ENCODE measurements at regions not wholly inside any gene's neighbourhood (a gene's known extent, or its start where the extent isn't known, plus 50 kb on each side); places are given as distances from the start of the nearest gene placed in this dataset.
A peak's percentile ranks its signal among the peaks of the same experiment; 100 is the strongest.

GRCh38 chr10:118118716-118119115 is 72.0 kb upstream of the RAB11FIP2 start:
- Histone ChIP-seq H3K27ac (no peak overlapping the region), H3K9me3 (no peaks in the 10 kb centered on the region), H3K4me1 (no peaks in the 10 kb centered on the region), H3K36me3 (no peaks in the 10 kb centered on the region), H3K27me3 (no peaks in the 10 kb centered on the region), H3K4me3 (no peak overlapping the region)
- TF ChIP-seq, protein P1, sequence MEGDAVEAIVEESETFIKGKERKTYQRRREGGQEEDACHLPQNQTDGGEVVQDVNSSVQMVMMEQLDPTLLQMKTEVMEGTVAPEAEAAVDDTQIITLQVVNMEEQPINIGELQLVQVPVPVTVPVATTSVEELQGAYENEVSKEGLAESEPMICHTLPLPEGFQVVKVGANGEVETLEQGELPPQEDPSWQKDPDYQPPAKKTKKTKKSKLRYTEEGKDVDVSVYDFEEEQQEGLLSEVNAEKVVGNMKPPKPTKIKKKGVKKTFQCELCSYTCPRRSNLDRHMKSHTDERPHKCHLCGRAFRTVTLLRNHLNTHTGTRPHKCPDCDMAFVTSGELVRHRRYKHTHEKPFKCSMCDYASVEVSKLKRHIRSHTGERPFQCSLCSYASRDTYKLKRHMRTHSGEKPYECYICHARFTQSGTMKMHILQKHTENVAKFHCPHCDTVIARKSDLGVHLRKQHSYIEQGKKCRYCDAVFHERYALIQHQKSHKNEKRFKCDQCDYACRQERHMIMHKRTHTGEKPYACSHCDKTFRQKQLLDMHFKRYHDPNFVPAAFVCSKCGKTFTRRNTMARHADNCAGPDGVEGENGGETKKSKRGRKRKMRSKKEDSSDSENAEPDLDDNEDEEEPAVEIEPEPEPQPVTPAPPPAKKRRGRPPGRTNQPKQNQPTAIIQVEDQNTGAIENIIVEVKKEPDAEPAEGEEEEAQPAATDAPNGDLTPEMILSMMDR (IDR thresholded peaks at IDR 0.05) = no peak
- intact Hi-C loops (cut with DNase I) = no loop called here
- ATAC-seq (no peak), DNase-seq (no peak)

DNA sequence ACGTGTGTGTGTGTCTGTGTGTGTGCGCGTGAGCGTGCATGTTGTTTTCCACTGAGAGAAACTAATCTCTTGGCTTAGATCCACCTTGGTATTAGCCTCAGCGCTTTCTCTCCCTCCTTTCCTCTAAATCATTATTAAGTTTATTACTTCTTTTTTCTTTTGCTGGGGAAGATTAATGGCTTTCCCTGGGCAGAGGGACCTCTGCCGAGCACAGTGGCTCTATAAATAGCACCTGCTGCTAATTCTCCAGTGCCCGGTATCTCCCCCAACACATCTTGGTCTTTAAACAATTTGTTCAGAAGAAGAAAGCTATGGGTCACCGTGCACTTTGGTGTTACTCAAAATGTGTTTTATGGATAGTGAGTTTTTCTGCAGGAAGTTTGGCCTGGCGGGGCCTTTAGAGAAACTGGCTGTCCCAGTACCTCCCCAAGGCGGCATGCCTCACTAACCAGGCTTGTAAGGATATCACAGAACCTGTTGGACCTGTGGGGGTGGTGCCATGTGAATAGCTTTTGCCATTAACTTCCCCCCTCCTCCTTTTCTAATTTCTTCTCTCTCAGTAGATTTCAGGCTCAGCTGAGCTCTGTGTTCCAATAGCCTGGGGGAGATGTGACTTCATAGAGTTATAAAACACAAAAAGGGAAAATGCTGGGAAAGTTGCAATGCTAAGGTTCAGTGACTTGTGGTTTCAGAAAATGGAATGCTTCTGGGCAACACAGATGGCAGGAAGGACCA is 70.1 kb upstream of the RAB11FIP2 start:
- DNase-seq (peak in 1 of 4 donors; percentile 16), ATAC-seq (no peak)
- TF ChIP-seq, protein P1 (IDR thresholded peaks at IDR 0.05) = no peak
- no peak overlapping the region for H3K27ac ChIP-seq
- H3K36me3 ChIP-seq = no peaks in the 10 kb centered on the region
- no peaks in the 10 kb centered on the region for H3K27me3 ChIP-seq
- H3K4me1 ChIP-seq = no peaks in the 10 kb centered on the region
- no peaks in the 10 kb centered on the region for H3K9me3 ChIP-seq
- intact Hi-C loops (cut with DNase I) = no loop called here
- H3K4me3 ChIP-seq = no peak overlapping the region

DNA sequence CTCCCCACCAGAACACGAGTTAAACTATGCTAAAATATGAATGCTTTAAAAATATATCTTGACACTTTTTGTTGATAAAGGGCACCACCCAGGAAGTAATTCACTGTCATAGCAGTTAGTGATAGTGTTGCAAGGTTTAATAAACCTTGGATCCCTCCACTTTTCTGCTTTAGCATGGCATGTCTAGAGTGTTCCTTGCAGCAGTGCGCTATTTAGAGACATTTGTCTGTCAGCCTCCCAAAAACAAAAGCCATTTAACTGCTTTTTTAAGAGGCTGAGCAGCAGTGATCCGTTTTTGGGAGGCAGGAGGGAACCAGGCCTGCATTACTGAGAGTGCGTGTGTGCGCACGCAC is 69.6 kb upstream of the RAB11FIP2 start:
- no peaks in the 10 kb centered on the region for H3K4me1 ChIP-seq
- intact Hi-C loops (cut with DNase I) = no loop called here
- H3K36me3 ChIP-seq = no peaks in the 10 kb centered on the region
- no peak overlapping the region for H3K4me3 ChIP-seq
- TF ChIP-seq, protein P1 (IDR thresholded peaks at IDR 0.05) = no peak
- ATAC-seq (no peak), DNase-seq (peak in 1 of 4 donors; percentile 30)
- H3K9me3 ChIP-seq = no peaks in the 10 kb centered on the region
- no peak overlapping the region for H3K27ac ChIP-seq
- H3K27me3 ChIP-seq = no peaks in the 10 kb centered on the region

- H3K4me1 ChIP-seq = no peaks in the 10 kb centered on the region
- intact Hi-C loops (cut with DNase I) = no loop called here
- DNase-seq = peak in 2 of 4 donors; percentile 12 to 17
- no peaks in the 10 kb centered on the region for H3K36me3 ChIP-seq
- TF ChIP-seq, protein P1 (IDR thresholded peaks at IDR 0.05) = no peak
- H3K27me3 ChIP-seq = no peaks in the 10 kb centered on the region
- no peak for ATAC-seq
- H3K9me3 ChIP-seq = no peaks in the 10 kb centered on the region
- H3K27ac ChIP-seq = no peak overlapping the region
- H3K4me3 ChIP-seq = no peak overlapping the region
Measured at GRCh38 chr10:118115701-118116100, 69.0 kb upstream of the RAB11FIP2 start.

DNA sequence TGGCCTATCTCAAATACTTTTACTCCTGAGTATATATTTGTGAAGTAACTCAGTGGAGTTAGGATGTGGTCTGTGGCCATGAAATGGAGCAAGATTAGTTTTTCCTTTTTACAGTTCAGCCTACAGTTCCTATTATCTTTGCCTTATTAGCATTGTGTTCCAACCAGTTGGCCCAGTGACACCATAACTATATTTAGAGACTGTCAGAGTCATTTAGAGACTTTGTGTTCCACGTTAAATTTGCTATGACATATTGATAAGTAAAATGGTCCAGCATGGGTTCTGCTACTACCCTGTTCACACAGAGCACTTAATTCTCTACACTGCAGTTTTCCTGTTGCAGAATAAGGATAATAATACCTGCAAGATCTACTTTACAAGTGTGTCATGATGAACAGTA is 68.3 kb upstream of the RAB11FIP2 start:
- Histone ChIP-seq H3K9me3 (no peaks in the 10 kb centered on the region), H3K36me3 (no peaks in the 10 kb centered on the region), H3K4me3 (no peak overlapping the region), H3K27ac (no peak overlapping the region), H3K4me1 (no peaks in the 10 kb centered on the region), H3K27me3 (no peaks in the 10 kb centered on the region)
- ATAC-seq (no peak), DNase-seq (no peak)
- intact Hi-C loops (cut with DNase I) = no loop called here
- TF ChIP-seq, protein P1 (IDR thresholded peaks at IDR 0.05) = no peak

All from left lung (tissue), 4 donors.